Psoas muscle (tissue), 7 donors: ENCODE measurements at regions not wholly inside any gene's neighbourhood (a gene's known extent, or its start where the extent isn't known, plus 50 kb on each side); places are given as distances from the start of the nearest gene placed in this dataset.

Source experiments
- ATAC-seq, 4 donors: fragments of 200-7000 bp; cut with Tn5 transposase; one replicate each; pipeline ENCODE4 v1.9.1; 2020; ENCODE audit warnings: moderate library complexity in 3 of 4, mild to moderate bottlenecking in 2 of 4
- DNase-seq, 2 donors: peaks; one replicate each; pipeline ENCODE4 v3.0.0-alpha.2; 2020
- H3K27ac ChIP-seq: fragments of 200-600 bp; one replicate; pipeline ENCODE4 v1.8.0; 2022
- H3K27me3 ChIP-seq, 3 donors: fragments of 200-600 bp in 1 of 3; one replicate each; pipeline versions ENCODE4 v1.6.1 to v1.8.0; 2013 to 2022; ENCODE audit warnings: low read length in 2 of 3, mild to moderate bottlenecking in 2 of 3, moderate library complexity in 1 of 3; ENCODE audit not compliant: insufficient read depth in 3 of 3
- H3K36me3 ChIP-seq, 2 donors: fragments of 200-600 bp in 1 of 2; one replicate each; pipeline versions ENCODE4 v1.6.1 to v1.8.0; 2013 to 2022; ENCODE audit warnings: low read depth in 1 of 2, mild to moderate bottlenecking in 1 of 2, moderate library complexity in 1 of 2; ENCODE audit not compliant: insufficient read depth in 1 of 2
- H3K4me1 ChIP-seq: fragments of 200-600 bp; one replicate; pipeline ENCODE4 v1.8.0; 2022
- H3K4me3 ChIP-seq: fragments of 200-600 bp; one replicate; pipeline ENCODE4 v1.8.0; 2022; ENCODE audit warnings: mild to moderate bottlenecking
- H3K9me3 ChIP-seq: fragments of 200-600 bp; one replicate; pipeline ENCODE4 v1.8.0; 2022
- CTCF ChIP-seq: fragments of 200-600 bp; IDR thresholded peaks from one replicate; pipeline ENCODE4 v1.8.0; 2022; ENCODE audit warnings: antibody characterized with exemption
- WGBS, 3 donors: extraction: QIAGEN DNeasy Blood & Tissue Kit; methylation state at CpG; one replicate each; pipeline versions ENCODE4 v1.1.6 to v1.1.7; 2013; 5-methylcytosine and 5-hydroxymethylcytosine counted together
- intact Hi-C, 2 donors: fragments of 100-400 bp; cut with DNase I; formaldehyde crosslinking; loops; one replicate each; pipeline versions ENCODE4 v1.11.0 to v1.14.2; 2022
- donor health status: healthy with polysubstance abuse.
- donor health status: DM: no; HTN: no; CAD: no; lungs with moderate emphysema.
- donor health status: Bipolar disorder and iron deficiency.
- donor health status: healthy.
- donor health status: DM: yes; HTN: yes; CAD: no.
- donor health status: DM: no; HTN: no; CAD: no.
- donor health status: DM: yes; HTN: yes; CAD: no.

DNA sequence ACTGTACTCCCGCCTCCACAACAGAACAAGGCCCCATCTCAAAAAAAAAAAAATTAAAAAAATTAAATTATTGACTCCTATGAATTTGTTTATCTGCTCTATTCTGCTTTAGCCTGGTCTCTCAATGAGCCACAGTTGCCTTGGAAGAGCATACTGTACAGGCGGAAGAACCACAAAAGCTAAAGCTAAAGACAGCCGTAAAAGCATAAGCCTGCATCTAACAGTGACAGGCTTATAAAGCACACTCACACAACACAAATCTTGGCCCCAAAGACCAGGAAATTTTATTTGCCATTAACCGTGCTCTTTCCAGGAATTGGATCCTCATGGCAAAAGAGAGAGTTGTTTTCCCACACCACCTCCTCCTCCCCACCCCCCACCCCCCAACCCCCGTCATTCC, 53.5 kb upstream of the KLF3 start:
- no peak for ATAC-seq
- no peak for TF ChIP-seq CTCF
- no peak for DNase-seq
- no peaks in the 10 kb centered on the region for H3K36me3 ChIP-seq
- H3K4me3 ChIP-seq: no peak overlapping the region
- WGBS, 3 donors: 76 to 85% (median 79%) methylated on average over 5 of the region's 5 CpGs
- intact Hi-C loops: no loop called here
- H3K27me3 ChIP-seq: no peaks in the 10 kb centered on the region
- H3K9me3 ChIP-seq: no peaks in the 10 kb centered on the region
- H3K27ac ChIP-seq: no peak overlapping the region
- peaks cover 18% of the 10 kb centered on the region for H3K4me1 ChIP-seq

DNA sequence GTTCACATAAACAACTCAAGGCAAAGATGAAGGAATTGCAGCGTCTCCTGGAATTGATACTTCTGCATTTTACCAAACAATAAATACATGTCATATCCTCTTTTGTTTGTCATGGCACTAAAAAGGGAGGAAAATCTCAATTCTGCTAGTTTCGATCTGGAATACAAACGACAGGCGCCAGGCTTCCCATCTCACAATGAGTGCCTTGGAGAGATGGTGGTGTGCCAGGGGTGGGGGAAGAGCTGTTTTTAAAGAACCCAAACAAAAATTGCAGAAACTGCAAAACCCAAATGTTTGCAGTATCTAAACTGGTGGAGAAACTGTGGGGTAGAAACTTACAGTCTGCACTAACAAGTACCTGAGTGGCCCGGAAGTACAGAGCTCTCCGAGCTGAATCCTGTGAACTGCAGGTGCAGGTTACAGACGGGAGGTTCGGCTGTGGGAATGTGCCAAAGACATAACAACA, 53.0 kb upstream of the KLF3 start:
- Histone ChIP-seq H3K4me3 (no peak overlapping the region), H3K27ac (no peak overlapping the region), H3K4me1 (peaks cover 13% of the 10 kb centered on the region), H3K27me3 (no peaks in the 10 kb centered on the region), H3K36me3 (no peaks in the 10 kb centered on the region), H3K9me3 (no peaks in the 10 kb centered on the region)
- intact Hi-C loops: no loop called here
- no peak for DNase-seq
- no peak for ATAC-seq
- WGBS, 3 donors: 46 to 61% (median 48%) methylated on average over 8 of the region's 8 CpGs
- no peak for TF ChIP-seq CTCF

GRCh38 chr4:38611676-38612075, 52.3 kb upstream of the KLF3 start:
- H3K9me3 ChIP-seq: no peaks in the 10 kb centered on the region
- H3K36me3 ChIP-seq: no peaks in the 10 kb centered on the region
- intact Hi-C loops: no loop called here
- H3K4me3 ChIP-seq: no peak overlapping the region
- ATAC-seq: no peak
- WGBS, 3 donors: 80 to 92% (median 85%) methylated on average over 3 of the region's 3 CpGs
- no peak overlapping the region for H3K27ac ChIP-seq
- no peaks in the 10 kb centered on the region for H3K27me3 ChIP-seq
- DNase-seq: no peak
- TF ChIP-seq CTCF: no peak
- peaks cover 6% of the 10 kb centered on the region for H3K4me1 ChIP-seq

DNA sequence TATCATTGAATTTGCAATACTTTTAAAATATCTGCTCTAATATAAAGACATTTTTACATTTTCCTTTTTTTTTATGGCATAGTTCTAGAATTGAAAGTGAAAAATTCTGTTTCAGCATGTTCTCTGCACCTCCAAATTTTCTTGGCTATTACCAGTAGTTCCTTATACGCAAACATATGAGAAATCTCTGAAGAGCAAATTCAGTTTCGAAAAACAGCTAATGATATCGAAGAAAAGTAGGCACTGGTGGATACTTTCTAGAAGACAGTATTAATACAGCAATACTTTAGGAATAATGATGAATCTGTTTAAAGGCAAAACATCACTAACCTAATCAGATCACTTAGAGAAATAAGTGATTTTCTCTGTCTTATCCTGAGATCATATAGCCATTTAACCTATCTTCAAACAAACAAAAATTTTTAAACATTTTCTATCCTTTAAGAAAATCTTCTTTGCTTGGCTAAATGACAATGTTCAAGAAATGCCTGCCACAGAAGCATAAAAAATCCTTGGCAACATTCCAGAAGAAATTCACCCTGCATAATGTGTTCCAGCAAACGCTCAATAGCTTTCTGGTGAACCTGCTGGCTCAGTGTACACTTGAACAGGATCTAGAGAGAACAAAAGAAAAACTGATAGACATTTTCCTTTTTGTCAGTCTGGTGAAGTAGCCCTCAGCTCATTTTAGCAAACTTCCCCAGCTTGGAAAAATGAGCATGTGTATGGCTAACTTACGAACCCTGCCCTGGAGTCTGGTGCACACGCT, 51.2 kb upstream of the KLF3 start:
- H3K27ac ChIP-seq: no peak overlapping the region
- intact Hi-C loops: no loop called here
- ATAC-seq (no peak), DNase-seq (no peak)
- no peaks in the 10 kb centered on the region for H3K9me3 ChIP-seq
- H3K27me3 ChIP-seq: no peaks in the 10 kb centered on the region
- TF ChIP-seq CTCF: no peak
- H3K4me1 ChIP-seq: peaks cover 5% of the 10 kb centered on the region
- H3K4me3 ChIP-seq: no peak overlapping the region
- 68 to 74% (median 71%) methylated on average over 6 of the region's 6 CpGs for WGBS, 3 donors
- no peaks in the 10 kb centered on the region for H3K36me3 ChIP-seq
